NOMO-1 treated with dmso at 0.1 percent for 144 hours (cell line): ENCODE measurements at regions not wholly inside any gene's neighbourhood (a gene's known extent, or its start where the extent isn't known, plus 50 kb on each side); places are given as distances from the start of the nearest gene placed in this dataset.

ENCODE experiments used
- DNase-seq: peaks from one replicate; lab custom pipeline; 2025; ENCODE audit not compliant: unreplicated experiment; lab: John Stamatoyannopoulos, UW

DNA sequence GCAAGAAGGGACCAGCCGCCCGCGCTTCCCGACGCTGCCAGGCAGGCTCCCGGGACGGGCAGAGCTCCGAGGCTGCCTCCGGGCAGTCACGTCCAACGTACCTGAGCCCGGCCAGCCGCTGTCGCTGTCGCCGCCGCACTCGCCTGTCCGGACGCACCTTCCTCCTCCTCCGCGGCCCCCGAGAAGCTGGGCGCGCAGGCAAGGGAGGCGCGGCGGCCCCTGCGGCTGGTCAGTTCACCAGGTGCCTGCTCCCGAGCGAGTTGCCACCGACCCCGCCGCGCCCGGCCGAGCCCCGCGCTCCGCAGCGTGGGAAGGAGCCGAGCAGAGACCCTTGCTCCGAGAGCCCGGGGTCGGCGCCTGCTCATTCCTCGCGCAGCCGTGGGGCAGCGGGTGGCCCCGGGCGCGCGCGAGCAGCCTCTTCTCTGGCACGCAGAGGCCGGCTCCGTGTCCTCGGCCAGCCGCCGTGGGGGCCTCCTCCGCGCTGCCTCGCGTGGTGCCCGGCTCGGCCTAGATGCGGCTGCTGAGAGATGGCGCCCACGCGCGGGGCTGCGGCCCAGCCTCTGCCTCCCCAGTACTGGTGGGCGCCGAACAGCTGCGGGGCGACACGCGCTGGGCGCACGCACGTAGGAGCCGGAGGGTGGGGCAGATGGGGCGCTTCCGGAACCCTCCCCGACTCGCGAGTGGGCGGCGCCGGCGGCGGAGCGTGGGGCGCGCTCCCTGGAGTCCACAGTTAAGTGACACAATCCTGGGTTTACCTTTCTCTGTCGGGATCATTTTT is 419.4 kb downstream of the UQCRFS1 start:
- DNase-seq, result no peak

DNA sequence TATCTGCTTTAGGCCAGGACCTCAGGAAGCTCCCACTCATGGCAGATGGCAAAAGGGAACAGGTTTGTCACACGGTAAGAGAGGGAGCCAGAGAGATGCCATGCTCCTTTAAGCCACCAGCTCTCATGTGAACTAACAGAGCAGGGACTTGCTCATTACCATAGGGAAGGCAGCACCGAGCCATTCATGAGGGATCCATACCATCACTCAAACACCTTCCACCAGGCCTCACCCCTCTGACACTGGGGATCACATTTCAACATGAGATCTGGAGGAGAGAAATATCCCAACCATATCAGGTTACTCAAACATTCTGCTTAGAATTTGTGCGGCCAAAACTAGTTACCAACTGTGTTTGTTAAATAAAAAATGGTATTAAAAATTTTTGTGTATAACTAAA is 427.0 kb downstream of the UQCRFS1 start:
- DNase-seq, result no peak

DNA sequence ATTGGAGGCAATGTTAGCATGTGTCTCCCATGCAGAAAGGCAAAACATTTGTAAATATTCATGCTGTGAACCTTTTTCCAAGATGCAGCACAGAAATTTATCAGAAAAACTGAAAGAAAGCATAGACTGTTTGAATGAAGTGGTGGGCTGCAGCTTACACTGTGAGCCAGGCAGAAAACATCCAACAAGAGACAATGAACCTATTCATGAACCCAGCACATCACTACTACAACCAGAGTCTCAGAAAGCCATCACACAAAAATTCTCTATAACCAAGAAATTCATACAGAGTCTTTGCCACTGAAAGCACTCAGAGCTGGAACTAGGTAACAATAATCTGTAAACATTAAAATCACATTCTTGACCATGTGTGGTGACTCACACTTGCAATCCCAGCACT is 448.9 kb downstream of the UQCRFS1 start:
- DNase-seq, result no peak

DNA sequence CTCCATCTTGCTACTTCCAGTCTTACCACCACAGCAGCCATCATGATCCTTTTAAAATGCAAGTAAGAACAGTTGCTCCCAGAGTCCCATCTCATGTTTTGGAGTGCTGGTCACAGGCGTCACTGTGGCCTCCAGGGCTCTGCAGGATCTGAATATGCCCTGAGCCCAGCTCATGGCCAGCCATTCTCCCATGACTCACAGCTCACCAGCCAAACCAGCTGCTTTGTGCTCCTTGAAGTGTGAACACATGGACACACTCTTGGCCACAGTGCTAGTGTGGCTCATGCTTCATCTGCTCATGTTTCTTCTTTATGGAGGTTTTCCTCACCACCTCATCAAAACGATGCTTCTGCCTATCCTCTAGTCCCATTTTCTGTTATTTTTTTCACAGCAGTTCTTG is 466.5 kb downstream of the UQCRFS1 start:
- no peak for DNase-seq

DNA sequence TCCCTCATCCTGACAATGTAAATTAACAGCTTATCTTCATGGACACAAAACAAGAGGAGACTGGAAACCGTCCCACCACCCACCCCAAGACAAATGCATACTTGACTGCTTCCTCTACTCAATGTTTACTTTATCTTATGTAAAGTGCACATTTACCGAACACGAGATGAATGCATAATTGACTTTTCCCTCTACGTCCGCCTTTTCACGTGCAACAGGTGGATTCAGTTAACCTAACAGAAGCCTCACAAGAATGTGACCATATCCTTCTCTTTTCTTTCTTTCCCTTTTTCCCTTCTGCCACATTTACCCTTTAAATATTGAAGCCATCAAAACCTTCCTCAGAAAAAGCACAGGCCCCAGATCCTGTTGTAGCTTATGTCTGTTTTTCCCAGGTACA is 468.0 kb downstream of the UQCRFS1 start:
- no peak for DNase-seq

DNA sequence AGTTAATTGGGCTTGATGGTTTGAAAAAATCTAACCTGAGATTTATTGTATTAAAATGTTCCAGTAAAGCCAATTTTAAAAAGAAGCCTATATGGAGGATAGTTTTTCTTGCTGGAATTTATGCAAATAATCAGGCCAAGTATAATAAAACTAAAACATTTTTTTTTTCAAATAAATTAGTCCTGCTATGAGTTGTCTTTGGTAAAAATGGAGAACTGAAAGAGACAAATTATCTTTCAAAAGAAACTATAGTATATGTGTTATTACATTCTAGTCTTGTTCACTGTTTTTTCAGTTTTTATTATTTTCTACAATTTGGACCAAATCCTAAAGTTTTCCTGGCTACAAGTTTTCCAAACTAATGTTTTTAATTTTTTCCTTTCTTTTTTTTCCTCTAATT is 468.9 kb downstream of the UQCRFS1 start:
- no peak for DNase-seq

DNA sequence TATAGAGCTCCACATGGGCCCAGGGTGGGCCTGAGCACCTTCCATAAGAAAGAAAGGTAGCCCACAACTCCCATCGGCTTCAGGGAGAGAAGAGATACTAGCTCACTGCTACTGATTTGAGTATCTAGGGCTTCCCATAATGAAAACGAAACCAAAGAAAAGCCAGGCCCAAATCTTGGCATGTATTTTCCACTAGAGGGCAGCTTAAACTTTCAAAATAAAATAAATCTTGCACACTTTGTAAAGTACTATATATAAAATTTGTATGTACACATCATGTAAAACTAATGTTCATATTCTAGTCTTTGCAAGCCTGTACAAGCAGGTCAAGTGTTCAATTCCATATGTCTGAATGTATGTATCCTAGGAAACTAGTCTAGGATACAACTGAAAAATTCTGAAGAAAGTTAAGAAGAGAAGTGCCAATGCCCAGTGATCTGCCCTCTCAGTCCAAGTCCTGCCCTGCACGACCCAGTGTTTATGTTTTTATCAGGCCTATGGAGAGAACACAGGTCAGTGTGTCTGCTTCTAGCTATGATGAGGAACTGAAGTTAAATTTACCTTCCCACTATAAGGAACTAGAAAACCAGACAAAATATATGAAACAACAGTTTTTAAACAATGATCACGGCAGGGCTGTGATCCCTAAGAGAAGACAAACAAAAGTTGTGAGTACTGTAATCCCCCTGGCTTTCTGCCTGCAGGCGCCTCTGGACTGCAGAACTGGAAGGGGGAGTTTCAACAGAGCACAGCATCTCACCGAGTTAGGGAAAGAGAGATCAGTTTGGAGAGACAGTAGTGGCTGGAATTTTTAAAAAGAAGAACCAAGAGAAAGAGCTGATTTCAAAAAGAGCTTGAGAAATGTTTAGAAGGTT is 475.7 kb downstream of the UQCRFS1 start:
- no peak for DNase-seq

DNA sequence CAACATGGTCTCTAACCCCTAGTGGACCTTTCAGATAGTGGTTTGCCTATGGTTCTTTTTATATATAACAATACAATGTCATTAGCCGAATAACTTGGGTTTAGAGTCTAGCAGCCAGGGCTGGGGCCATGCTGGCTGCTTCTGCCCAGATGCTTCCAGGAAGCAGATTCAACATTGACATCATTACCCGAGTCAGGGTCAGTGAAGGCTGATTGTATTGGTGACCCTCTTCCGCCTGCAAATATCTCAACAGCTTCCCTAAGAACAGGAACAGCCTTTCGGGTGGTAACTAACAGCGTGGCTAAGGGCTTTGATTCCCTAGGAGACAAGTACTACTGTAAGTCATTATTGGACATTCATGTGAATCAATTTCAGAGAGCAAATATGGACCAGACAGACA is 476.4 kb downstream of the UQCRFS1 start:
- no peak for DNase-seq

DNA sequence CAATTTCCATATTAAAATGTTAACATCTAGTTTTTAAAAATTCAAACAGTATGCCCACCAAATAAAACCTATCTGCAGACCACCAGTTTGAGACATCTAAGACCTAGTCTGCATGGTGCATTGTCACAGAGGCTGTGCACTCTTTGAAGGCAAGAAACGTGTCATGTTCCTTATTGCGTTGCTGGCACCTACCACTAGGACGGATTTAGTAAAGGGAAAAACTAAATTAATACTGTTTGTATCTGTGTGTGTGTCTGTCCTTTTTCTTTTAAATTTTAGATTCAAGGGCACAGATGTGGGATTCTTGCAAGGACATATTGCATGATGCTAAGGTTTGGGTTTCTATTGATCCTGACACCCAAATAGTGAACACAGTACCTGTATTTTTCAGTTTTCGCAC is 481.4 kb downstream of the UQCRFS1 start:
- DNase-seq, result no peak

DNA sequence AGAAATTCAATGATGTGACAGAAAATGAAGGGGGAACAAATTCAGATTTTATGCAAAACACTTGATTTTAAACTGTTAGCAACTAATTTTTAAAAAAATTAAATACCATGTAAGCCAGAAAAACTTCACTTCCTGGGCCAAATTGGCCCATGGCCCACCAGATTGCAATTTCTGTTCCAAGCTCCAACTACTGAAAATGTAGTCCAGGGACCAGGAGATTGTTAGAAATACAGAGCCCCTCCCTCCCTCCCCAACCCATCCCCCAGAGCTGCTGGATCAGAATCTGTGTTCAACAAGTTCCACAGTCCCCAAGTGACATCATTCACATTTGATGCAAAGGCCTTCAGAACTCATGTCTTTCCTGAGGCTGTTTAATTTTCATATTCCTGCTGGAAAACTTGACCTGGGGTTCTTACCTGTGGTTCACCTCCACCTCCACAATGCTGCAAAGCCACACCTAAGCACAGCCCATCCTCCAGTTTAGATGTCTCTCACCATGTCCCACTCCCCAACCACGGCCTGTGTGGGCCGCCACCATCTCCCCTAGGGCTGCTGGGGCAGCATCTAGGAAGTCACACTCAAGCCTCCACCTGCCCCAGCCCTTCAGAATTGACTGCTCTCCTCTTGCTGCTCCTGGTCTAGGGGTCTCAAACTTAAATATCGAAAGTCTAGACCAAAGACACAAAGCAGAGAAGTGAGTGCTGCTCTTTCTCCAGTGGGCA is 482.0 kb downstream of the UQCRFS1 start:
- DNase-seq, result no peak

DNA sequence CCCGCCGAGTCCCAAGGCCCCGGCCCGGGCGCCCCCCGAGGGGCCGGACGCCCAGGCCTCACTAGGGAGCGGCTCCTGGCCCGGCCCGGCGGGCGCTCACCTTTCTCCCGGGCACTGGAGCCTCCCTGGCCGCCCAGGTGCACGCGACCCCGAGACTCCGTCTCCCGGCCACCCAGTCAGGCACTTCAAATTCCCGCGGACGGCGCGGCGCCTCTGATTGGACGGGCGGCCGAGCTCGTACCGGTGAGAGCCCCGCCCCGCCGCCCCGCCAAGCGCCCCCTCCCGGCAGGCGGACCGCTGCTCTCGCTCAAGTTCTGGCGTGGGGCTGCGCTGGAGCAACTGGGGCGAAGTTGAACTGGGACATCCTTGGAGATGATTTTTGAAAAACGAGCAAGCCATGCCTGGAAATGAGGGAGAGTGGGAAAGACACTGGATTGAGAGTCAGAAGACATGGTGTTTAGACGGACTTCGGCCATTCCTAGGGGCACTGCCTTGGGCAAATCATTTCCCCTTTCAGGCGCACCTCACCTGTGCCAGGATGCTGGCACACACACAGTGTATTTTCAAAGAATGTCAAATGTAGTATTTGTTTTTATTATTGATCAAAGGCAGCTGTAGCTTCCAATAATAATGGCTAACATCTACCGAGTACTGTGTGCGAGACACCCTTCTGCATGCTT is 485.3 kb downstream of the UQCRFS1 start:
- no peak for DNase-seq

DNA sequence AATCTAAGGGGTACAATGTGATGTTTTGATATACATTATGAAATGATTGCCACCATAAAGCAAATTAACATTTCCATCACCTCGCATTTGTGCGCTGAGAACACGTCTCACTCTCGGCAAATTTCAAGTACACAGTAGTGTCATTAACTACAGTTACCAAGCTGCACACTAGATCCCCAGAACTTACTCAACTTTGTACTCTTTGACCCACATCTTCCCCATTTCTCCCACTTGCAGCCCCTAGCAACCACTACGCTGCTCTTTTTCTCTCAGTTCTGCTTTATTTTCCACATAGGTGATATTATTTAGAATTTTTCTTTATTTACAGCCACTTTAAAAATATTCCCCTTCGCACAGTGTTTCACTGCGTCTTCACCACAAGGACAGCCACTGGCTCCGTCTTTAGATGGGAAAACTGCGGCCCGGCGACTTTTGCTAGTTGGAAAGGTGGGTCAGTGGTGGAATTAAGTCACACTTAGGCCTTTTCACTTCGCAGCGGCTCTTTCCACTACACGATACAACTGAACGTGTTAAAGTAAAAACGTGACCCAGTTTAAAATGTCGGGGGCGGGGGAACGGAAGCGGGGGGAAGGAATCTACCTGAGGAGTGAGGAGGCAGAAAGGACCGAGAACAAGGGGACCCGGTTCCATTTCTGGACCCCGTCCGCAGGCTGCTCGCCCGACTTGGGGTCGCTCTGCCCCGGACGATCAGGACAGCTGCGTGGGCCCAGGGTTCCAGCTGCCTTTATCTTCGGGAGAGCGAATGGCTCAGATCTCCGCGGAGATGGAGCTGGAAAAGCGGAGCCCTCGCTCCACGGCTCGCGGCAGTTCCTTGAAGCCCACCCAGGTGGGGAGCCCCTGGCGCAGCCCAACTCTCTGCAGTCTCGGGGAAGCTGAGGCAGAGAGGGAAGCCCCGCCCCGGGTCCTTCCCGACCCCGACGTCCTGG is 486.1 kb downstream of the UQCRFS1 start:
- DNase-seq, result peak; percentile 10

DNA sequence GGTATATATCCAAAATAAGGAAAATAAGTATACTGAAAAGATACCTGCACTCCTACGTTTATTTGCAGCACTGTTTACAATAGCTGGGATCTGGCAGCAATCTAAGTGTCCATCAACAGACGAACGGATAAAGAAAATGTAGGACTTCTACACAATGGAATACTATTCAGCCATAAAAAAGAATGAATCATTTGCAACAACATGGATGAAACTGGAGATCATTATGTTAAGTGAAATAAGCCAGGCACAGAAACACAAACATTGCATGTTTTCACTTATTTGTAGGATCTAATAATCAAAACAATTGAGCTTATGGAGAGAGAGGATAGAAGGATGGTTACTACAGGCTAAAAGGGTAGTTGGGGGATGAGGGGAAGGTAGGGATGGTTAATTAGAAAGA is 494.0 kb downstream of the UQCRFS1 start:
- DNase-seq, result no peak

DNA sequence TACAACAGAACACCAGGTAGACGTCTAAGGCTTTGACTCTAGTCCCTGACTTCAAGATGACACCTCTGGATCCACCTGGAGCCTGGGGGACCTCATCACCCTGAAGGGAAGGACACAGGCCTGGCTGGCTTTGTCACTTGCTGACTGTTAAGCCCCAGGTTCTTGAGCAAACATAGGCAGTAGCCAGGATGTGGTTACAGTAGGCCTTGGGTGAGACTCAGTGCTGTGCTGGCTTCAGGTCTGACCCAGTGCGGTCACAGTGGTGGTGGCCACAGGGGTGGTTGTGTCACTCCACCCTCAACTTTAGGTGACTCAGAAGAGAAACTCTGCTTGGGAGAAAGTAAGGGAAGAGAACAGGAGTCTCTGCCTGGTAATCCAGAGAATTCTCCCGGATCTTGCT is 497.8 kb downstream of the UQCRFS1 start:
- DNase-seq, result no peak

DNA sequence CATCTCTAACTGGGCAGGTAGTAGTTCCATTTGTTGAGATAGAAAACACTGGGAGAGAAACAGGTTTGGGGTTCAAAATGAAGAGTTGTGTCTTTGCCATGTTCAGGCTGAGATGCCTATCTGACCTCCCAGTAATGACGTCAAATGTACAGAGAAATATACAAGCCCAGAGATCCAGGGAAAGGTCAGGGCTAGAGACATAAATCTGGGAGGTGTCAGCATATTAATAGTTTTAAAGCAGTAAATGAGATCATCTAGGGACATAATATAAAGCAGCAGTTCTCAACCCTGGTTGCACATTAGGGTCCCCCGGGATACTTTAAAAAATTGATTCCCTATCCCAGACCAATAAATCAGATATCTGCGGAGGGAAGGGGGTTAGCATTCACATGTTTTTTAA is 501.5 kb downstream of the UQCRFS1 start:
- no peak for DNase-seq

DNA sequence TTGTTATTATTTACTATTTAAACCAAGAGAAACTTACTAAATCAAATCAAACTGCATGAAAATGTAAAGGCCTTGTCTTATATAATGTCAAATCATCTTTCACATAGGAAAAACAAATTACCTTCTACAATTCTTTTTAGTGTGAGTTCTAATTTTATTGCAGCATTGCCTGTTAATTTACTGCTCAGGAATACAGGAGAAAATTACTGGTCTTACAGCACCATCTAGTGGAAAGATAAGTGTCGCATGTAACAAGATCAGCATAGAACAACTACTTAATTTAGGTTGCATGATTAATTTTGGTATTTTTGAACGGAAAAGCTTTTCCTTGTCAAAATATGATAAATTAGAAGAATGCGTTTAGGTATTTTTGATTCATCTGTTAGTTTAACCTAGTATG is 502.7 kb downstream of the UQCRFS1 start:
- peak; percentile 4 for DNase-seq

DNA sequence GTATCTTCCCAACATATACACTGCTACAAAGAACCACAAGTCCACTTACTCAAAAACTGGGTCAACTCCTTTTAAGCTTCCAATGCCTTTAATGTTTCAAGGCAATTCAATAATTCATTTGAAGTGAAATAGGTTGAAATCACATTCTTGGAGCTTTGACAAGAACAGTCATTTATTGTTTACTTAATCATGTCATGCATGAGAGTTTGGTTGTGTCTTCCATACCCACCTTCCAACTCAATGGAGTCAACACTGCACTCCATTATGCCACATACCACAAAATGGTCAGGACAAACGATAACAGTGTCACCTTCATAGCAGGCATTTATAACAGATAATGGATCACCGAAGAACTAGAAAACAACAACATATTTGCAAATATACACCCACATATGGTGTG is 506.3 kb downstream of the UQCRFS1 start:
- DNase-seq, result no peak

DNA sequence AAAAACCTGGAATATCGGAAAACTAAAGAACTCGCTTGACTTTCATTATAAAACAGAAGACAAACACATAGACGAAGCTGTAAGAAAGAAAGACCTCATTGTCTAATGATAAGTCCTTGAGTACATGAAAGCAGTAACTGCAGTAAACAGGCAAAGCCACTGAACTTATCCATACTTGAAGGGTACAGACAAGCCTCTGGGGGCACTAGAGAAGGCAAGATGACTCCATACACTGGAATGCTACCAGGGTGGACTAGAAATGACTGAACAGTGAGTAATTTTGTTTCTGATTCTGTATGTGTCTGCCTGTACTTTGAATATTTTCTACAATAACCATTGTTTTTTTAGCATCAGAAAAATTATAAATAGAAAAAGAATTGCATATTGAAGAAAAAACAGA is 507.9 kb downstream of the UQCRFS1 start:
- no peak for DNase-seq

DNA sequence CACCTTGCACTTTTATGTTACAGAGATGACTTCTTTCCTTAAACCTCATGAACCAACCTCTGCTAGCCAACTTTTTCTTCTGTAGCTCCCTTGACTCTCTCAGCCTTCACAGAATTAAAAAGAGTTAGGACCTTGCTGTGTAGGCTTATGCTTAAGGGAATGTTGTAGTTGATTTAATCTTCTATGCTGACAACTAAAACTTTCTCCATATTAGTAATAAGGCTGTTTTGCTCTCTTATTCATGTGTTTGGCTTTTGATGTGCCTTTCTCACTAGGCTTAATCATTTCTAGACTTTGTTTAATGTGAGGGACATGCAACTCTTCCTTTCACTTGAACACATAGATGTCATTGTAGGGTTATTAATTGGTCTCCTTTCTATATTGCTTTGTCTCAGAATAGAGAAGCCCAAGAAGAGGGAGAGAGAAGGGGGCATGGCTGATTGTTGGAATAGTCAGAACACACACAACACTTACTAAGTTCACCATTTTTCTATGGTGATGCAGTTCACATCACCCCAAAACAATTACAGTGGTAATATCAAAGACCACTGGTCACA is 509.5 kb downstream of the UQCRFS1 start:
- no peak for DNase-seq

DNA sequence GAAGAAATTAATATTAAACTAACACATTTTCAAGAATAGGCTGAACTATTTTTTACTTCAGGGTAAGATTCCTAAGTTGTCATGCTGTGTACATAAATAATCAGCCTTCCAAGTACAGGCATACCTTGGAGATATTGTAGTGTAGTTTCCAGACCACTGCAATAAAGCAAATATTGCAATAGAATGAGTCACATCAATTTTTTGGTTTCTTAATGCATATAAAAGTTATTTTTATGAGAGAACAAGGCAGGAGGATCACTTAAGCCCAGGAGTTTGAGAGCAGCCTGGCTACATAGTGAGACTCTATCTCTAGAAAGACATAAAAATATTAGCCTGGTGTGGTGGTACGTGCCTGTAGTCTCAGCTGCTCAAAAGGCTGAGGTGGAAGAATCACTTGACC is 511.5 kb downstream of the UQCRFS1 start:
- no peak for DNase-seq
